ENCODE measurements at regions not wholly inside any gene's neighbourhood (a gene's known extent, or its start where the extent isn't known, plus 50 kb on each side); places are given as distances from the start of the nearest gene placed in this dataset.

DNA sequence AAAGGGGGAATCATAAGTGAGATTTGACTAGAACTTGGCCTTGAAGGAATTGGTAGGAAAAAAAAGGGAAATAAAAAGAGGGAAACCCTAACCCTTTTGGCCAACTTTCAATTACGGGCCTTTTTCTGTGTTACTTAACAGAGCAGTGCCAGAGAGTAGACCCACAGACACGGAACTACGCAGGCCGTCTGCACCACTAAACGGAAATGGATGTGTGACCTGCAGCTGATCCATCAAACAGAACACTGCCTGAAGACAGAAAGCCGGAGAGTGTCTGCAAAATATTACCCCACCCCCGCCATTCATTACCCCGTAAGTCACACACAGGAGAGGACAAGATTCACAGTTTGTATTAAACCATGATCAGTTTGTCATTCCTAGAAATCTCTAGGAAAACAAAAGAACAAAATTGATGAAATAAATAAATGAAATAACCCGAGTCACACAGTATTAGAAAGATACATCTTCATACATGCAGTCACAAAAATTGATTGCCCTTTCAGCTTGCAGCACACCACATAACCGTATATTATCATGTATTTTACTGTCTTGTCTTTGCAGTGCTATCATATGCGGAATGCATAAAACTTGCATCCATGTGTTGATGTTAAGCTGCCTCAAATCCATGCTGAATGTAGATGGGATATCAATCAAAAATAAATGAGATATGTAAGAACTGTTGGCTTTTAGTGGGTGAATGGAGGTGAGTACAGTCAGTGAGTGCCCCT lies 424.7 kb downstream of the IRS2 start:
- DNase-seq, result no peak

DNA sequence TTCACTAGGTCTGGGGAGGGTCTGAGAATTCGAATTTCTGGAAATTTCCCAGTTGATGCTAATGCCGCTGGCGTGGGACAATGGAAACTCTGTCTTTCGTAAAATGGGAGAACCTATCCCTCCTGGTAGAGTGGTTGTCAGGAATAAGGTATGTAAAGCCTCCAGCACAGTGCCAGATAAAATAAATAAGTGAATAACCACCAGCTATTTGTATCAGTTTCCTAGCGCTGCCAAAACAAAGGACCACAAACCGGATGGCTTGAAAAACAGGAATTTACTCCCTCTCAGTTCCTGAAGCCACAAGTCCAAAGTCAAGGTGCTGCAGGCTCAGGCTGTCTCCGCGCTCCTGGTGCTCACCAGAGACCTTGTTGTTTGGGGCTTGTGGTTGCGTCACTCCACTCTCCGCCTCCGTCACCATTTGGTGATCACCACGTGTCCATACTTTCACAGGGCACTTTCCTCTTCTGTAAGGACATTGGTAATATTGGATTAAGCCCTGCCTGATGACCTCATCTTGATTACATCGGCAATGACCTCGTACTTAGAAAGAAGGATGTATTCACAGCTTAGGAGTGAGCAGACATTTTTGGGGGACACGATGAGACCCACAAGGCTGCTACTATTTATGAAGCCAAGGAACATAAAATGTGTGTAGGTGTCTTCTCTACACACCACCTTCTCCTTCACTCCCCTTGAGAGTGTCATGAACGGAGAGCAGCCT lies 428.5 kb downstream of the IRS2 start:
- no peak for DNase-seq

DNA sequence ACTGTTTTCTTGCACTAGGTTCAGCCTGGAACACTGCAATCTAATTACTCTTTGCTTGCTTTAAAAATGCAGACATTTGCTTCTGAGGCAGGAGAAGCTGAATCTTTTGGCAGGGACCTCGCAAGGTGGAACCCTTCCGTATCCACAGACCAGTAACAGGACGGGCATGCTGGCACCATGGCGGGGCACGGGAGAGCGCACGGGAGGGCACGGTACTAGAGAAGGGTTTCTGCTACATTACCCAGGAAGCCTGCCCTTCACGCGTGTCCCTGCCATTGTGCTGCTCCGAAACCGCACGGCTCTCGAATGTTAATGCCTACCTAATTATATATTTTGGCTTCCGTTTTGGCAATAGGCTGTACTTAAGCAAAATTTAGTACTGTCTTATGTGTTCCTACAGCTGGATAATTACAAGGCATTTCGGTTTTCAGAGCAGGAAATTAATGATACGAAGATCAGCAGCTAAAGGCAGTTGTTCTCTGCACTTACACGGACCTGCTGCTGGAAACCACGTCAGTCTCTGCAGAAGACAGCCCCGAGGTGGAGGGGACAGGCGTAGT lies 430.4 kb downstream of the IRS2 start:
- DNase-seq, result peak; percentile 40

DNA sequence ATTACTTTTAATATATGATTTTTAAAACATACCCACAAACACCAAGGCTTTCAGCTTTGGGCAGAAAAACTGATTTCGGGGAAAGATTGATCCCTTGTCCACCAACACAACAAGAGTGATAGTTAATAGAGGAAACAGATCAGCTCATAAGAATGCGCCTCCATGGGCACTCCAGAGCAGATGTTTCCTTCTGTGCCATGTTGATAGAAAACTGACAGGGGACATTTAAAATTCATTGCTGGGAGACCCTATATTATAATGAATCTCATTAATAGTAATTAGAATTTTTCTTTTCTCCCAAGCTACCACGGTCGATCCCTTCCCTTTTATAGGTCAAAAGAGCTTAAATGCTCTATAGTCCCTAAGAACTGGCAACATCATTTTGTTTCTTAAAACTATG lies 431.2 kb downstream of the IRS2 start:
- DNase-seq, result no peak

DNA sequence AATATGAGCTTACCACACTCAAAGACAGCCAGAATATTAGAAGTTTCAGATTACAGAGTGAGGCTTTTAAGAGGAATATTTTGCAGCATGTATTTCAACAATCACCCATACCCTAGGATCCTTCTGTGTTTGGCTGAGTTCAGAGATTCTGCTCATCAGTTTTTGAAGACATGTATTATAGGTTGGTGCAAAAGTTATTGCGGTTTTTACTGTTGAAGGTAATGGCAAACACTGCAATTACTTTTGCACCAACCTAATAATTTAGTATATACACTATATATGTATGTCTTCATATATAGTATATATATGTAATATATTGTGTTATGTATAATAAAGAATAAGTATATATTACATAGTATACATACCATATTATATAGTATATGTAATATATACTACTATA lies 435.1 kb downstream of the IRS2 start:
- no peak for DNase-seq

DNA sequence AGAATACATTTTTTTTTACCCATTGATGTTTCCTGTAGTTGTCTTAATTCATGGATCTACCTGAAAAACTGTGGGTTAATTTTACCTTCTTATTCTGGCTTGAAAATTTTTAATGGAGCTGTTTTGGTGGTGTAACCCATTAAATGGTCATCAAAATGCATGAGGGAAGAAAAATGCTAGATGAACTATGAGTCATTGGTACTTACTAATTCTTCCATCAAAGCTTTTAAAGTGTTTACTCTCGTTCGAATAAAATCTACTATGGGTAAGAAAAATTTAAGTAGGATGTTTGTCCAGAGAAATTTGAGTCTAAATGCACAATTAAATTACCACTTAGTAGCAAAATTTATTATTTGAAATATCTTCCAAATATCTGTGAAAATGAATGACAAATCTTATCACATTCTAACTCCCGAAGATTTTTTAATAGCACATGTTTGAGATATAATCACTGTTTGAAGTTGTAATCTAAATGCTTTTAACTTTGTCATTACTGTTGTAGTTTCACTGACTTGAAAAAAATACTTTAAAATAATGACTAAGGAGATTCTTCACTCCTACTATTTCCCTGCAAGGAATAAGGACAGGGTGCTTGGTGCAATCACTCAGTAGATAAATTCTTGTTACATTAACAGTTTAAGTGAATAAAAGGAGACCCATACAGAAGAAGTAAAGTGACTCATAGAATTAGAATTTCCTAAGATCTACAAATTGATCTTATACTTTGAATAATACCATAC lies 437.7 kb downstream of the IRS2 start:
- no peak for DNase-seq

DNA sequence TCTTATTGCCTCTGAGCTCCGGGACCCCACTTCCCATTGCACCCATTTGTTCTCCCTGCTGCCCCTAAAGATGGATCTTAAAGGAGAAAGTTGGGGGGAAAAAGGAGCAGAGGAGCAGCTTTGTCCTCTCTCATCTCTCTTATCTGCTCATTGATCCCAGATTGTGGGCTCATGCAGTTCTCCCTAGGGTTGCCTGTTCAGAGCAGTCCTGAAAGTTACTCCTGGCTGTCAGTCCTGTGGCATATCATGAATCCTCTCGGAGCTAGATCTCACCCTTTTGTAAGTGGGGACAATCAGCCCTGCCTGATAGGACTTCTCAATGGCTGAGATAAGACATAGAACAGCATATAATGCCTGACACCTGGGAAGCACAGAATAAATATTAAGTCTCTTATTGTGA lies 440.3 kb downstream of the IRS2 start:
- DNase-seq, result no peak

DNA sequence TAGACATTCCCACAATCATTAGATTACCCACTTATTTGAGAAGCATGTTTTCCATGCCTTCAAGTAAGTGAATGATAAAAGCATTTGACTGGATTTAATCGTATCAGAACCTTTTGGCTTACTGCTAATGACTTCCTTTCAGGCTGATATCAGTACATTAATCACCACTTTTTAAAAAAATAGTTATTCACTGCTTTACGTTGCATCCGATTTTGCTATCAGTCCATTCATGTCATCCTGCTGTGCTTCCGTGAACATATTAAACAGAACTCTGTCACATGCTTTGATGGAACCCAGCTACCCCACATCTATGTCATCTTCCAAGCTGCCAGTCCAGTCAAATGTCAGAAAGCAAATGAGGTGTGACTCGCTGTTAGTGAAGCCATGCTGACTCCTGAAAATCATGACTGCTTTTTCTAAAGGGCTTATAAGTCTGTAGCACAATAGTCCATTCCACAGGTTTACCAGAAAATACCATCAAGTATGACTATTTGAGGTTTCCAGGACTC lies 440.9 kb downstream of the IRS2 start:
- no peak for DNase-seq

DNA sequence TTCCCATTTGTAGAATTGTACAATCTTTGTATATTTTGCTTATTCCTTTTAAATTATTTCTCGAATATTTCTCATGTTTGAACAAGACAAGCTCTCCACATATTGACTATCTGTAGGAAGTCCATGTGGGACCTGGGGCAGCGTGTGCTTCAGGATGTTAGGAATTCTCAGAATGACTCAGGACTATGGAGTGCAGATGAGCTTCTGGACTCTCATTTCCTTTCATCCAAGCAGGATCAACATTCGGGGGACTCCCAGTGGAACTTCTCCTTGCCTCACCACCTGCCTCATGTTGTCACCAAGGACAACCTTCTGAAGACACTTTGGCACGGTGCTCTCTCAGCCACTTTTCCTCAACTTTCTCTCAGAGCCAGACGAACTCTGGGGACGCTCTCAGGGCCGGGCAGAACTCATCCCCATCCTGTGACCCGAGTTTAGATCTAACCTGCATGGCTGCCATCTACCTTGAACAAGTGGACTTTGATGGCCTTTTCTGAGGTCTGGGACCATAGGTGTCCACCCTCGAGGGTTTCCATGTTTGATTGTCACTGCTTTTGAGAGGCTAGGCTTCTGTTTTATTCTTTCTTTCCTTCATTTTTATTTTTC lies 441.7 kb downstream of the IRS2 start:
- no peak for DNase-seq

DNA sequence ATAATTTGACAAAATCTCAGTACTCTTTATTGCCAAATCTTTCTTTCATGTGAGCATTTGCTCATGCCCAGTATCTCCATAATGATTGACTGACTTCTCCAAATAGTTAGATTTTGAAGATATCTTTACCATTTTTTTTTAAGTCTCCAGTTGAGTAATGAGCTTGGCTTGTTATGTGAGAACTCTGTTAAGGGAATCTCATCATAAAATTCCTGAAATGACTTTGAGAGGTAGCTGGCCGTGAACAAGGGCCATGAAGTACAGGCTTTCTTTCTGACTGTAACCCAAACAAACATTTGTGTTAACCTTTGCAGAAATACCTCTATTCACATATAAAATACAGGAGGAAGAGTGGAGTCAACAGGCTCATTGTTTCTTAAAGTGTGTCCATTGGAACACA lies 449.7 kb downstream of the IRS2 start:
- DNase-seq, result no peak

DNA sequence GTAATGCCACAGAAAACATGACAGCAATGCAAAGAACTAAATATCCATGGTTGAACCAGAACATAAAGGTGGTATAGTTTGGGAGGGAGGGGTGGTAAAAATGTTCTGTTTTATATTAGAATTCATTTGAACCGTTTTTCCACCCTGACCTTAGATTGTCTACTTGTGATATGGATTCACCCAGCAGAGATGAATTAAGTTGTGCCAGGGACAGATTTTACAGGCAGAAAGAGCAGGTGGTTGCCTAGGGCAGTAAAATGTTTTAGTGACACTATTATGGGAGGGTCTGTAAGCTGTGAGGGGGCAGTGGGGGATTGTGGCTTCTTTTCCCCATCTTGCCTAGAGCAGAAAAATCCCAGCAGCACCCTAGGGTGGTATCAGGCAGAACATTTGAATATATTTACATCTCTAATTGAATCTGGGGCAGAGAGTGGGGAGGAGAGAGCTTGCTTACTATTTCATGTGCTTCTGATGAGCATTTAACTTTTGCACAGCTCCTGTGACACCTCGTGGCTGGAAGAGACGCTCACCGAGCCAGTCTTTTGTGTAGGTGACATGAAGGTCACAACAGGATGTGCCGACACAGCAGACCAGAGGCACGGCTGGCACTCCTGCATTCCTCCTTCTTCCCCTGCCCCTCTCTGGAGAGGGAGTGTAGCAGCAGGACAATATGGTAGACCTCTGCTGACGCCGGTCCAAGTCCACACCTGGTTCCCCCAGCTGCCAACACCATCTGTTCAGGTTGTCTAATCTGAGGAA lies 452.3 kb downstream of the IRS2 start:
- DNase-seq, result no peak

DNA sequence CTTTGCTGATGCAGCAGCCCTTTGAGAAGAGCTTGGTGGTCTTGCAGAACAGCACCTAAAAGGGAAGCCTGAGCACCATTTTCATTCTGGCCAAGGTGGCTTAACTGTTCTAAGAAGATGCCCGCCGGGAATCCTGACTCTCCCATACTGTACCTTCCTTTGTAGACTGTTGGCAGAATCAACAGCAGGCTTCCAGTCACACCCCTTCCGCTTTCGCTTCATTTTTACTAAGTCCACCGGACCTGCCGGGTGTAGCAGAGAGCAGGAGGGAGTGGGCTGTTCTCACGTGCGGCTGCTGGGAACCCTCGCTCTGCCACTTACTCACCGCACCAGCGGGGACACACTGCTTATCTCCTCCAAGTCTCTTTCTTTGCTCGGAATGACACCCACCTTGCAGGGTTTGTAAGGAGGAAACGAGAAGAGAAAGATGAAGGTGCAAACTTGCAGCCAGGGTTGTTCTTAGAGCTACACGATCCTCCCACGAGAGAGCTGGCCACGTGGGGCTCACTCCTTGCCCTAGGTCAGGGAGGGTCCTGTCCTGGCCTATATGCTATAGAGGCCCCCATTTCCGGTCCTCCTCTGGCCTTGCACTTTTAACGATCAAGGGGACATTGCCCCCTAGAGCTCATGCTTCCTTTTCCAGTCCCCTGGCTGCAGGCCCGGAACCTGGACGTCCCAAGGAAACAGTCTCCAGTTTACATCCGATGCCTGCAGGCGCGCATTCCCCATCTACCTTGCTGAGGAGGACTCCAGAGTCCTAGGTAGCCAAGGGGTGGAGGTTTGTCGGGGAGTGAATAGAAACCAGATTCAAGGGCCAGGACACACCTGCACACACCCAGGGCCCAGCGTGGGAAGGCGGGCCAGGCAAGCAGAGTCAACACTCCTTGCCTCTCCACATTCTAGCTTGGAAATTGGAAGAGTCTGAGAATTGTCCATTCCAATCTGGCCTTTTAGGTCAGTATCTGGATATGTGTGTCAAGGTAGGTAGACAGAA lies 453.6 kb downstream of the IRS2 start:
- no peak for DNase-seq

DNA sequence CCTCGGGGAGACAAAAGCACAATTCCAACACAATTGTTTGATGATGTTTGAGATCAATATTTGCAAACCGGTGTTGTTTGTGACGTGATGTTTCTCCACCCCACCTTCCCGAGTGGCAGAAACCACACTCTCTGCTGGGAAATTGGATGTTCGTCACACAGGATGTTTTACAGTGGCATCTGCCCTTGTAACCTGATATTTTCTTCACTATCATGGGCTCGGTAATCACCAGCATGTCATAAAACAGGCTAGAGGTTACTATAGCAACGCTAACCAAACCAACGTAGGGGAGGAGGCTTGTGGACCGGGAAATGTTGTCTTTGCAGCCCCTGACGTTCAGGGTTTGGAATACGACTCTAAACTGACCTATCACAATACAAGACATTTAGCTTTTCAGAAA lies 454.5 kb downstream of the IRS2 start:
- DNase-seq, result peak; percentile 34

DNA sequence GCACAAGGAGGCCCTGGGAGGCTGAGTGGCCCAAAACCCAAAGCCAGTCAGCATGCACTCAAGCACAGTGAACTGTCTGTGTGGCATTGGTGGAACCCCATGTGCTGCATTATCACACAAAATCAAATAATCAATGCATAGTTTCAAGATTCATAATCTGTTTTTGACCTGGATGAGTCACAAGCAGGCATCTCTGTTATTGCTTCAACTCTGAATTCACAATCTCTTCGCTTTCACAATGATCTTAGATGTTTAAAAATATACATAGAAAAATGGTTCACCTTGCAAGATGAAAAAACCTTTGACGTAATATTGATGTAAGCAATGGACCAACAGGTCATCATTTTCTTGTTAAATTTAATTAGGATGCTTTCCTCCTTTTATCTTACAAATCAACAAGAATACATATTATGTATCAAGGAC lies 455.4 kb downstream of the IRS2 start:
- DNase-seq, result no peak

DNA sequence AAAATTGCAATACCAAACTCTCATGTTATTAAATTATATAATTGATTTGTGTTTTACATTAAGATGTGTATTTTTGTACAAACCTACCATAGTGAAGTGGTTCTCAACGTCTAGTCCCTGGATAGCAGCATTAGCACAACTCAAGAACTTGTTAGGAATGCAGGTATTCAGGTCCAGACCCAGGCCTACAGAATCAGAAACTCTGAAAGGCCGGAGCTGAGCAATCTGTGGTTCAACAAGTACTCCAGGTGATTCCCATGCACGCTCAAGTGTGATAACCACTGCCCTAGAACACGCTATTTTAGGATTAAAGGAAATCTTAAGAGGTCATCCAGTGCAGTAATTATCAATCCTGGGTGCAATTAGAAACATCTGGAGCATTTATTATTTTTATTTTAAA lies 456.3 kb downstream of the IRS2 start:
- DNase-seq, result no peak

DNA sequence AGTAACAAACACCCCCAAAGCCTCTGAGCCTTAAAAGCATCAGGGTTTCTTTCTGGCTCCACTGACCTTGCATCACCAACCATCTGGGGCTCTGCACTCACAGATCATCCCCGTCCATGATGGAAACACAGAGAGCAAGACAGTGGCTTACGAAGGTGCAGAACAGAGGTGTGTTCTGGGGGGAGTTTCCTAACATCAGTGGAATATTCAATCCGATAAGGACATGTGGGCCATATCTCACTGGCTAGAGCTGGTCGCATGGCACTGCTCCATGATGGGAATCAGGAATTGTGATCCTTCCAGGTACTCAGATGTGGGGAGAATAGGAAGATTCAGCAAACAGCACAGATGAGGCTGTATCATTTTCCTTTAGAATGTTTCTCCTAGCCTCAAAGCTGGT lies 457.2 kb downstream of the IRS2 start:
- no peak for DNase-seq

DNA sequence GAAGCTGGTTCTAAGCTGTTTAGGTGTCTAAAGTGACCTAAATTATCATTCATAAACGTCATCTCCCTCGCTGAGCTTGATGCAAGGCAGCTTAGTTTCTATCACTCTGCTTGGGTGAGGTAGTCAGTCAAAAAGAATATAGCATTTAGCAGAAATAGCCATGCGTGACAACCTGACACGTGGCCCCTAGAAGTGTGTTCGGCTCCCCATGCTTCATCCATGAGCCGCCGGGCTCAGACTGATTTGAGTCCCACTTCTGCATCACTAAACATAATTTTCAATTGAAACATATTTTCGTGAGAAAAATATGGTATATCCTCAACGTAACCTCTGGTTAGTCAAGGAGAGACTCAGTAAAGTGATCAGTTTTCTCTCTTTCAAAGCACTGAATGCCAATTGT lies 459.8 kb downstream of the IRS2 start:
- DNase-seq, result no peak

DNA sequence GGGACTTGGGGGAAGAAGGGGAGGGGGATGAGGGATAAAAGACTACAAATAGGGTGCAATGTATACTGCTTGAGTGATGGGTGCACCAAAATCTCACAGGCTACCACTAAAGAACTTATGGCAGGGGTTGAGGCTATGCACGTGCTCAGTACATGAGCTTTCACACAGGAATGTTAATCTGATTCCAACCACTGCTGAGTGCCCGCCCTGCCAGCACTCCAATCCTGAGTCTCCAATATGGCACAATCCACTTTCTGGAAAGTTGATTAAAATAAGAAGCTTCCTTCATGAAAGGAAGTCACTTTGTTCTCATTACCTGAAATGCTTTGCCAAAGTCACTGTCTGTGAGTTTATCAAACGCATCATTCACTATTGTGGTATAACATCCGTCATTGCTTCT lies 463.0 kb downstream of the IRS2 start:
- no peak for DNase-seq

DNA sequence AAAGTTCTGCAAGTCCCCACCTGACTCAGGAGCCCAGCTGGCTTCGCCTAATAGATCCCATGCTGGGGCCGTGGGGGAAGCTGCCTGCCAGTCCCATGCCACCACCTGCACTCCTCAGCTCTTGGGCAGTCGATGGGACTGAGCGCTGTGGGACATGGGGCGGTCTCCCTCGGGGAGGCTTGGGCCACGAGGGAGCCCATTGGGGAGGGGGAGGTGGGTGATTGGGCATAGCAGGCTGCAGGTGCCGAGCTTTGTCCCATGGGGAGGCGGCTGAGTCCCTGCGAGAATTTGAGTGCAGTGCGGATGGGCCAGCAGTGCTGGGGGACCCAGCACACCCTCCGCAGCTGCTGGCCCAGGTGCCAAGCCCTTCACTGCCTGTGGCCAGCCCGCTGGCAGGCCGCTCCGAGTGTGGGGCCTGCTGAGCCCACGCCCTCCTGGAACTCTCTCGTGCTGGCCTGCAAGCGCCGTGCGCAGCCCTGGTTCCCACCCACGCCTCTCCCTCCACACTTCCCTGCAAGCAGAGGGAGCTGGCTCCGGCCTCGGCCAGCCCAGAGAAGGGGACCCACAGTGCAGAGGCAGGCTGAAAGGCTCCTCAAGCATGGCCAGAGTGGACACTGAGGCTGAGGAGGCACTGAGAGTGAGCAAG lies 467.3 kb downstream of the IRS2 start:
- no peak for DNase-seq

DNA sequence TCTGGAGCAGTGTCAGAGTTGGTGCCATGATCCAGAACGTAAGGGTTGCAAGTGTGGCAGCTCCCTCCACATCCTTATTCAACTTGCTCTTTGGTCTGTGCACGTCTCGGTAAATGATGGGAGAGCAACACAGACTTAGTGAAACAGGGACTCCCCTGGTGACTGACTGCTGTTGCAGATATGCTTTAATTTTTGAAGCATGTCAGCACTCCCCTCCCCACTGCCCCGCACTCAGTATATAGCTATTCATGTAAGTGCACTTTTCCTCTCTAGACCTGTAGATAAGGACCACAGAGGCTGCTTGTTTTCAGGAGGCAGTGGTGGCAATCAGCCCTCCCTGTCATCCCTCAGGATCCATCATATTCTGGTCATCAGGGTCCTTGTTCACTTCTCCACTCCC lies 470.9 kb downstream of the IRS2 start:
- no peak for DNase-seq

DNA sequence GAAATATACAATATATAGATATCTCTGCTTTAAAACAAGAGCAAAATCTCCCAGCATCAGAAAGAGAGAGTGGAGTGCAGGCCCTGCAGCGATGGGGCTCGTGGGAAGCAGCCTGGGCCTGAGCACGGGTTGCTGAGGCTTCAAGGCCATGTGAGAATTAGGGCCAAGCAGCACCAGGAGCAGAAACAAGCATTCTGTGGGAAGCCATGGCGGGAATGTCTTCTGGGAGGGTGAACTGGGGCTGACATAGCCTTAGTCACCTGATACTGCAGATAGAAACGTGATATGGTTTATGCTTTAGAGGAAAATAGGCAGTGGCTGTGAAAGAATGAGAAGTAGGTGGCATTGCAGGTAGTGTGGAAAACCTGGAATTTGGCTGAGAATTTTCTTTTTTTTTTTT lies 472.3 kb downstream of the IRS2 start:
- DNase-seq, result no peak

Data from NCI-H2081 treated with DMSO at 0.1 percent for 48 hours (cell line).